Stomach (tissue), 4 donors: ENCODE measurements at regions not wholly inside any gene's neighbourhood (a gene's known extent, or its start where the extent isn't known, plus 50 kb on each side); places are given as distances from the start of the nearest gene placed in this dataset.

Source experiments
- CTCF ChIP-seq, 7 experiments: fragments of 450-650 bp in 4 of 7; fragments of 200-600 bp in 3 of 7; sonication (generic) in 3 of 7; IDR thresholded peaks; one replicate each; pipeline ENCODE4 v1.5.1; 2016 to 2019; ENCODE audit warnings: antibody characterized with exemption in 7 of 7, control low read depth in 2 of 7, mild to moderate bottlenecking in 1 of 7
- POLR2A ChIP-seq, 4 donors: fragments of 450-650 bp; IDR thresholded peaks; one replicate each; pipeline ENCODE4 v1.6.1; 2016; ENCODE audit warnings: antibody characterized with exemption in 4 of 4, control low read depth in 2 of 4, mild to moderate bottlenecking in 1 of 4, moderate library complexity in 1 of 4

- no peak for TF ChIP-seq CTCF (IDR thresholded peaks at IDR 0.05)
- no peak for TF ChIP-seq POLR2A (IDR thresholded peaks at IDR 0.05)
Observed at GRCh38 chr2:82826437-82826836, 1632.6 kb downstream of the SUCLG1 start.
